IPS DF 6.9 (cell line): ENCODE measurements at regions not wholly inside any gene's neighbourhood (a gene's known extent, or its start where the extent isn't known, plus 50 kb on each side); places are given as distances from the start of the nearest gene placed in this dataset.
A peak's percentile ranks its signal among the peaks of the same experiment; 100 is the strongest.

Experiments
- DNase-seq: peaks from one replicate; pipeline ENCODE4 v3.0.0-alpha.2; 2013; ENCODE audit warnings: low read depth, low spot score
- H3K27ac ChIP-seq: one replicate; pipeline ENCODE4 v1.5.1; 2013; ENCODE audit warnings: low read length, control low read depth
- H3K27me3 ChIP-seq: 2 replicates; pipeline ENCODE4 v1.6.1; 2013; ENCODE audit warnings: mild to moderate bottlenecking, low read length; ENCODE audit not compliant: control insufficient read depth, insufficient read depth
- H3K36me3 ChIP-seq: 2 replicates; pipeline ENCODE4 v1.6.1; 2013; ENCODE audit warnings: low read length; ENCODE audit not compliant: control insufficient read depth, insufficient read depth
- H3K4me1 ChIP-seq: 2 replicates; pipeline ENCODE4 v1.6.1; 2013; ENCODE audit warnings: low read length; ENCODE audit not compliant: control insufficient read depth, insufficient read depth
- H3K4me3 ChIP-seq: 2 replicates; pipeline ENCODE4 v1.5.1; 2013; ENCODE audit warnings: mild to moderate bottlenecking, low read length
- H3K9me3 ChIP-seq: 2 replicates; pipeline ENCODE4 v1.6.1; 2013; ENCODE audit warnings: low read length, inconsistent platforms; ENCODE audit not compliant: control insufficient read depth, insufficient read depth
- WGBS: extraction: QIAGEN DNeasy Blood & Tissue Kit; methylation state at CpG from one replicate; pipeline ENCODE4 v1.1.7; 2013; ENCODE audit warnings: mixed read lengths, missing lambda C conversion rate; ENCODE audit not compliant: insufficient read length, insufficient coverage; 5-methylcytosine and 5-hydroxymethylcytosine counted together

DNA sequence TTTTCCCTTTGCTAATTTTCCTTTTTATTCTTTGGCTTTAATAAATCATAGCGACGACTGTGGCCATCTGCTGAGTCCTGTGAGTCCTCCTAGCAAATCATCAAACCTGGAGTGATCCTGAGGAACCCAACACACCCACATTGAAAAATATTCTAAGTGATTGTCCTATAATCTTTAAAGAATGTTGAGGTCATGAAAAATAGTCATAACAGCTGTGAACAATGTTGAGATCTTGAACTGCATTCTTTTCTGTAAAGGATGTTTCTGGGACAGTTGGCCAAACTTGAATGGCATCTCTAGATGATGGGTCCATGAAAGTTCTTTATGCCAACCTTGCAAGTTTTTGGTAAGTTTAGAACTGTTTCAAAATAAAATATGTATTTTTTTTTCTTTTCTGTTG is 53.2 kb upstream of the ADAM23 start:
- no peak overlapping the region for H3K27ac ChIP-seq
- H3K4me3 ChIP-seq: no peak overlapping the region
- H3K27me3 ChIP-seq: no peaks in the 10 kb centered on the region
- DNase-seq: no peak
- H3K4me1 ChIP-seq: no peaks in the 10 kb centered on the region
- no CpG with 5 or more reads among the region's 2 CpGs for WGBS
- H3K9me3 ChIP-seq: no peaks in the 10 kb centered on the region
- H3K36me3 ChIP-seq: no peaks in the 10 kb centered on the region

DNA sequence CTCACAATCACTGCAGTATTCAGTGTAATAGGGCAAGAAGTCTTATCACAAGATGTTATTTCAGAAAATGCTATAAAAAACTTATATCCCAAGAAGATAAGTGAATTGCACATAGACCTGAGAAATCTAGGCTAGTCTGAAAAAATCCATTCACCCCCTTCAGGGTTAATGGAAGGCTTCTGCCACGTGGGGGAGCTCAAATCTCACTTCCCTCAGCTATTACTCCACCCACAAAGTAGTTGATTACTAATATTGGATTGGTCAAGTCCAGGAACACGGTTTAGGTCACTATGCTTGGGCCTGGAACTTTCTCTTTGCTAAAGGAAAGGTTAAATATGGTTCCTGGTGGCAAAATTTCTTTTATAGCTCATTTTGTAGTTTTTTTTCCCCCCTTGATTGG is 51.2 kb upstream of the ADAM23 start:
- WGBS: no CpG with 5 or more reads among the region's 2 CpGs
- Histone ChIP-seq H3K27ac (no peak overlapping the region), H3K4me1 (no peaks in the 10 kb centered on the region), H3K36me3 (no peaks in the 10 kb centered on the region), H3K4me3 (no peak overlapping the region), H3K27me3 (no peaks in the 10 kb centered on the region), H3K9me3 (no peaks in the 10 kb centered on the region)
- peak; percentile 29 for DNase-seq
